SK-N-SH (cell line): ENCODE measurements at regions not wholly inside any gene's neighbourhood (a gene's known extent, or its start where the extent isn't known, plus 50 kb on each side); places are given as distances from the start of the nearest gene placed in this dataset.

Experiments
- CTCF ChIA-PET: fragments of 300-600, 350-600 bp; formaldehyde crosslinking; extraction: SDS; loops from one replicate; lab custom pipeline; 2021; lab: Yijun Ruan, JAX
- POLR2A ChIA-PET: fragments of 350-600 bp; sonication (Branson Sonifier 250); formaldehyde crosslinking; extraction: SDS; loops from one replicate; lab custom pipeline; 2020; ENCODE audit warnings: antibody characterized with exemption, inconsistent platforms; lab: Yijun Ruan, JAX
- DNase-seq: peaks from one replicate; pipeline ENCODE4 v3.0.0; 2012
- H2AFZ ChIP-seq: fragments of 200-600 bp; sonication (generic); 2 replicates; pipeline ENCODE4 v1.8.1; 2016; ENCODE audit warnings: antibody characterized with exemption, mild to moderate bottlenecking, low read depth
- H3F3A ChIP-seq: fragments of 200-600 bp; sonication (generic); replicated peaks from 2 replicates; pipeline ENCODE3; 2016; ENCODE audit warnings: antibody characterized with exemption, mild to moderate bottlenecking; ENCODE audit not compliant: insufficient read depth
- H3K27ac ChIP-seq, 2 experiments: fragments of 200-500 bp in 1 of 2; fragments of 200-600 bp in 1 of 2; sonication (Bioruptor generic) in 1 of 2; sonication (generic), shearing (Covaris generic) in 1 of 2; 2 replicates each; pipeline versions ENCODE4 v1.5.1 to v1.6.1; 2014 to 2016; ENCODE audit warnings: low read depth in 2 of 2, inconsistent platforms in 1 of 2, low read length in 1 of 2, mild to moderate bottlenecking in 1 of 2, mixed read lengths in 1 of 2
- H3K27me3 ChIP-seq: fragments of 200-600 bp; sonication (generic), shearing (Covaris generic); 2 replicates; pipeline ENCODE4 v1.6.1; 2016; ENCODE audit warnings: mixed run types; ENCODE audit not compliant: insufficient read depth
- H3K36me3 ChIP-seq, 2 experiments: fragments of 200-500 bp in 1 of 2; fragments of 200-600 bp in 1 of 2; sonication (Bioruptor generic) in 1 of 2; sonication (generic) in 1 of 2; replicated peaks in 1 of 2; 2 replicates each; pipeline versions ENCODE3 to v1.5.1; 2014 to 2016; ENCODE audit warnings: low read length in 1 of 2, mild to moderate bottlenecking in 1 of 2; ENCODE audit not compliant: insufficient read depth in 2 of 2, control insufficient read depth in 1 of 2
- H3K4me1 ChIP-seq, 2 experiments: fragments of 200-500 bp in 1 of 2; fragments of 200-600 bp in 1 of 2; sonication (Bioruptor generic) in 1 of 2; sonication (generic), shearing (Covaris generic) in 1 of 2; 2 replicates each; pipeline versions ENCODE4 v1.5.1 to v1.6.1; 2014 to 2016; ENCODE audit warnings: low read depth in 1 of 2, low read length in 1 of 2, mixed run types in 1 of 2; ENCODE audit not compliant: insufficient read depth in 2 of 2, control insufficient read depth in 1 of 2
- H3K4me2 ChIP-seq: fragments of 200-600 bp; sonication (generic), shearing (Covaris generic); 2 replicates; pipeline ENCODE4 v1.6.1; 2017; ENCODE audit warnings: mixed run types
- H3K4me3 ChIP-seq, 2 experiments: fragments of 200-500 bp in 1 of 2; fragments of 200-600 bp in 1 of 2; sonication (Bioruptor generic) in 1 of 2; sonication (generic), shearing (Covaris generic) in 1 of 2; 2 replicates each; pipeline versions ENCODE4 v1.5.1 to v1.8.1; 2014 to 2016; ENCODE audit warnings: low read depth in 2 of 2, inconsistent platforms in 1 of 2, low read length in 1 of 2, mild to moderate bottlenecking in 1 of 2, mixed read lengths in 1 of 2, moderate library complexity in 1 of 2
- H3K79me2 ChIP-seq: fragments of 200-600 bp; sonication (generic); 2 replicates; pipeline ENCODE4 v1.8.1; 2017; ENCODE audit warnings: mild to moderate bottlenecking; ENCODE audit not compliant: insufficient read depth
- H3K9ac ChIP-seq: fragments of 200-600 bp; sonication (generic); 2 replicates; pipeline ENCODE4 v1.6.1; 2017; ENCODE audit warnings: mixed run types
- H3K9me2 ChIP-seq: fragments of 200-600 bp; sonication (generic); 2 replicates; pipeline ENCODE4 v1.6.1; 2017; ENCODE audit warnings: mixed run types
- H3K9me3 ChIP-seq: fragments of 200-600 bp; sonication (generic); 2 replicates; pipeline ENCODE4 v1.6.1; 2017; ENCODE audit warnings: mixed run types, mild to moderate bottlenecking, moderate library complexity
- H4K20me1 ChIP-seq: fragments of 200-600 bp; sonication (generic); 2 replicates; pipeline ENCODE4 v1.6.1; 2017; ENCODE audit warnings: mild to moderate bottlenecking, mixed run types; ENCODE audit not compliant: insufficient read depth
- CHD2 ChIP-seq: fragments of 150-350 bp; IDR thresholded peaks from 2 replicates; pipeline ENCODE4 v1.6.1; 2018; ENCODE audit warnings: low read length; ENCODE audit not compliant: partially characterized antibody
- CTCF ChIP-seq: fragments of 200-600 bp; sonication (generic); IDR thresholded peaks from 2 replicates; pipeline ENCODE4 v1.6.1; 2017; ENCODE audit warnings: antibody characterized with exemption, mild to moderate bottlenecking, moderate library complexity
- EZH2phosphoT487 ChIP-seq: fragments of 200-600 bp; sonication (generic); IDR thresholded peaks from 2 replicates; pipeline ENCODE4 v1.6.1; 2017; ENCODE audit warnings: low read depth, mixed run types, mild to moderate bottlenecking, antibody characterized with exemption, moderate library complexity, borderline replicate concordance
- FOSL2 ChIP-seq: IDR thresholded peaks from 2 replicates; pipeline ENCODE4 v1.4.0; 2012; ENCODE audit warnings: low read depth, mild to moderate bottlenecking, moderate library complexity, borderline replicate concordance
- FOXJ3 ChIP-seq: sonication (generic); formaldehyde crosslinking; IDR thresholded peaks from 2 replicates; pipeline ENCODE4 v1.5.1; 2020; ENCODE audit warnings: mild to moderate bottlenecking, missing genetic modification reagents
- GABPA ChIP-seq: IDR thresholded peaks from 2 replicates; pipeline ENCODE4 v1.4.0; 2012; ENCODE audit warnings: low read depth, mild to moderate bottlenecking
- IRF3 ChIP-seq: fragments of 150-350 bp; IDR thresholded peaks from 2 replicates; pipeline ENCODE4 v1.6.1; 2016; ENCODE audit warnings: mild to moderate bottlenecking, low read depth, low read length
- MEF2A ChIP-seq: IDR thresholded peaks from 2 replicates; pipeline ENCODE4 v1.4.0; 2012; ENCODE audit warnings: low read depth, borderline replicate concordance
- NFIC ChIP-seq: IDR thresholded peaks from 2 replicates; pipeline ENCODE4 v1.4.0; 2012; ENCODE audit warnings: borderline replicate concordance
- POLR2AphosphoS5 ChIP-seq: IDR thresholded peaks from 2 replicates; pipeline ENCODE4 v1.6.1; 2012; ENCODE audit warnings: low read depth, low read length
- RAD21 ChIP-seq: IDR thresholded peaks from 2 replicates; pipeline ENCODE4 v1.6.1; 2012; ENCODE audit warnings: mild to moderate bottlenecking, low read length
- REST ChIP-seq: IDR thresholded peaks from 2 replicates; pipeline ENCODE4 v1.6.1; 2012; ENCODE audit warnings: mild to moderate bottlenecking, low read depth, low read length, moderate library complexity
- RXRA ChIP-seq: IDR thresholded peaks from 2 replicates; pipeline ENCODE4 v1.4.0; 2012; ENCODE audit warnings: low read depth, mild to moderate bottlenecking, borderline replicate concordance
- SMC3 ChIP-seq: IDR thresholded peaks from 2 replicates; pipeline ENCODE4 v1.6.1; 2012; ENCODE audit warnings: low read depth, low read length, improper control_type of control experiment
- TAF1 ChIP-seq: IDR thresholded peaks from 2 replicates; pipeline ENCODE4 v1.6.1; 2012; ENCODE audit warnings: low read depth, mild to moderate bottlenecking, low read length, moderate library complexity, borderline replicate concordance
- TCF12 ChIP-seq: IDR thresholded peaks from 2 replicates; pipeline ENCODE4 v1.4.0; 2012
- YY1 ChIP-seq: IDR thresholded peaks from 2 replicates; pipeline ENCODE4 v1.4.0; 2012; ENCODE audit warnings: low read depth, mild to moderate bottlenecking
- WGBS: methylation state at CpG from one replicate; pipeline ENCODE4 v1.1.6; 2017; ENCODE audit warnings: low lambda C conversion rate; 5-methylcytosine and 5-hydroxymethylcytosine counted together

DNA sequence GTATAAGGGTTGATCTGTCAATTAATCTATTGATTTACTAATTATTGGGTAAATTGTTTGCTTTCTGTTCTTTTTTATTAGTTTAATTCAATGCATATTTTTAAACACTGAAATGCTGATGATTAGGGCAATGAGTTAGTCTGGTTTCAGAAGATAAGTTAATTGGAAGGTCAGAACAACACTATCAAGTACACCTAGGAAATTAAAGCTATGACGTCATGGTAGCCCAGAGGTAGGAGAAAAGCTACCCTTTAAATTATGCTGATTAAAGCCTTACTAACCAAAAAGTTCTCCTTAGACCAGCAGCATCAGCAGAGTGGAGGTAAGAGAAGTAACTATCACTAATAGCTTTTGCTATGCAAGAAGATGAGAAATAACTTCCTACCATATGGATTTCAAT, 770.4 kb upstream of the ARPP21 start:
- POLR2A ChIA-PET: no interaction called here
- no peak overlapping the region for H3K9ac ChIP-seq
- no peak overlapping the region for H3K27ac ChIP-seq
- H3K9me3 ChIP-seq: no peaks in the 10 kb centered on the region
- CTCF ChIA-PET: no interaction called here
- no peak overlapping the region for H3K4me3 ChIP-seq
- DNase-seq: no peak
- no peak overlapping the region for H2AFZ ChIP-seq
- H3K4me1 ChIP-seq: no peaks in the 10 kb centered on the region; a peak in 1 of 4 replicates
- no peaks in the 10 kb centered on the region for H3K27me3 ChIP-seq
- H3F3A ChIP-seq: no peaks in the 10 kb centered on the region
- H4K20me1 ChIP-seq: no peaks in the 10 kb centered on the region
- 13% methylated on average over 1 of the region's 1 CpG for WGBS
- TF ChIP-seq FOXJ3 (CRISPR knock-in tag): no peak
- TF ChIP-seq RXRA: no peak
- H3K4me2 ChIP-seq: no peak overlapping the region
- H3K79me2 ChIP-seq: no peaks in the 10 kb centered on the region
- H3K9me2 ChIP-seq: no peaks in the 10 kb centered on the region
- H3K36me3 ChIP-seq: no peaks in the 10 kb centered on the region

DNA sequence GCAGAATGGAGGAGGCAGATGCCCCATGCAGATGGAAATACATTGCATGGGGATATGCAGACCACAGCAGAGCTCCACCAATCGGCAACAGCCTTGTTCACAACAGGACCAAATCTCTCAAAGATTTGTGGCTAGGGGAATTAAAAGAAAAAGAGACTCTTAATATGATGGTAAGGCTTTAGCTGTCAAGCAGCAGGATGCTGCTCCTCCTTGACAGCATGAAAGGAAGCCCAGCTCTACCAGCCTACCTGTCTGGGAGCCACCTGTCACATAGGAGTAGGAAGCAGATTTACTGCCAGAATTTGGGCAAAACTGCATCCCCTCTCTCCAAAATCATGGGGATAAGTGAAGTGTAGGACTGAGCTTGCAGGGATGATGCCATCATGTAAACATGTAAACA, 769.6 kb upstream of the ARPP21 start:
- ChIA-PET CTCF (interaction anchor here (0.8 kb wide), 1 partner anchor 13 kb away, joined by 3 read pairs; no protein-coding TSS in a partner anchor), POLR2A (no interaction called here)
- H3K79me2 ChIP-seq: no peaks in the 10 kb centered on the region
- H3K27me3 ChIP-seq: no peaks in the 10 kb centered on the region
- H3K9me2 ChIP-seq: no peaks in the 10 kb centered on the region
- H3K9ac ChIP-seq: no peak overlapping the region
- no peak overlapping the region for H3K4me2 ChIP-seq
- no peak overlapping the region for H3K4me3 ChIP-seq
- no peaks in the 10 kb centered on the region for H3K36me3 ChIP-seq
- no peak for DNase-seq
- TF ChIP-seq CTCF (no peak), MEF2A (no peak), EZH2phosphoT487 (no peak), IRF3 (no peak)
- H3F3A ChIP-seq: no peaks in the 10 kb centered on the region
- H4K20me1 ChIP-seq: no peaks in the 10 kb centered on the region
- no peak overlapping the region for H2AFZ ChIP-seq
- no peaks in the 10 kb centered on the region for H3K9me3 ChIP-seq
- 22% methylated on average over 1 of the region's 1 CpG for WGBS
- no peak overlapping the region for H3K27ac ChIP-seq
- no peaks in the 10 kb centered on the region for H3K4me1 ChIP-seq

DNA sequence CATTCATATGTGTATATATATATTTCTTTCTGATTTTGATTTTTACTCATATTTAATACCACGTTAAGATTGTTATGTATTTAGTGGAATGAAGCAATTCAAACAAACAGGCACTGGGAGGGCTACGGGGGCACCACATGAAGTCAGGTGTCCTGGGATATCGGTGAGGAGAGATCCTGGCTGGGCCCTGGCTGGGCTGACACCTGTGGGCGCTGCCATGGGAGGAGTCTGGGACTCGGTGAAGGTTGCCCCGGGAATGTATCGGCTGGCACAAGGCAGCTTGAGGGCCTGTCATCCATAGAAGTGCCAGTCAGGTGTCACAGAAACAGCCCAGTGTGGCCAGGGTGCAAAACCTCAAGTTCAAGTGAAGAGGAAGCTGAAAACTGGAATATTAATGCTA, 766.9 kb upstream of the ARPP21 start:
- no peaks in the 10 kb centered on the region for H3K36me3 ChIP-seq
- H3K4me2 ChIP-seq: no peak overlapping the region
- POLR2A ChIA-PET: no interaction called here
- CTCF ChIA-PET: no interaction called here
- H3K4me3 ChIP-seq: no peak overlapping the region
- no peaks in the 10 kb centered on the region for H4K20me1 ChIP-seq
- no peak overlapping the region for H2AFZ ChIP-seq
- no peaks in the 10 kb centered on the region for H3K4me1 ChIP-seq
- no peaks in the 10 kb centered on the region for H3K9me3 ChIP-seq
- no peak overlapping the region for H3K9ac ChIP-seq
- WGBS: 24% methylated on average over 7 of the region's 7 CpGs
- H3K79me2 ChIP-seq: no peaks in the 10 kb centered on the region
- H3K27ac ChIP-seq: no peak overlapping the region
- no peaks in the 10 kb centered on the region for H3K9me2 ChIP-seq
- DNase-seq: no peak
- H3K27me3 ChIP-seq: no peaks in the 10 kb centered on the region
- no peaks in the 10 kb centered on the region for H3F3A ChIP-seq
- TF ChIP-seq SMC3: no peak
- no peak for TF ChIP-seq POLR2AphosphoS5
- no peak for TF ChIP-seq RAD21
- no peak for TF ChIP-seq REST
- TF ChIP-seq NFIC: no peak
- TF ChIP-seq YY1: no peak
- TF ChIP-seq MEF2A: no peak
- no peak for TF ChIP-seq FOSL2
- TF ChIP-seq CHD2: no peak
- TF ChIP-seq TCF12: no peak
- TF ChIP-seq RXRA: no peak
- no peak for TF ChIP-seq GABPA
- no peak for TF ChIP-seq TAF1
